H9 (cell line): ENCODE measurements at regions not wholly inside any gene's neighbourhood (a gene's known extent, or its start where the extent isn't known, plus 50 kb on each side); places are given as distances from the start of the nearest gene placed in this dataset.

Experiments
- DNase-seq: peaks from one replicate; pipeline ENCODE4 v3.0.0-alpha.2; 2017
- H2AFZ ChIP-seq: one replicate; pipeline ENCODE4 v1.6.1; 2013; ENCODE audit warnings: mild to moderate bottlenecking, low read length, control low read depth, moderate library complexity
- H2AK5ac ChIP-seq: 2 replicates; pipeline ENCODE4 v1.6.1; 2013; ENCODE audit warnings: low read length, control low read depth, mixed read lengths; ENCODE audit not compliant: insufficient read length
- H2BK120ac ChIP-seq: one replicate; pipeline ENCODE4 v1.6.1; 2013; ENCODE audit warnings: low read depth, mild to moderate bottlenecking, low read length, control low read depth, inconsistent platforms; ENCODE audit not compliant: poor library complexity, severe bottlenecking
- H2BK12ac ChIP-seq: 2 replicates; pipeline ENCODE4 v1.6.1; 2013; ENCODE audit warnings: low read length, control low read depth, mixed read lengths, low read depth; ENCODE audit not compliant: insufficient read length
- H2BK15ac ChIP-seq: 2 replicates; pipeline ENCODE4 v1.6.1; 2013; ENCODE audit warnings: low read depth, low read length, control low read depth
- H2BK20ac ChIP-seq: one replicate; pipeline ENCODE4 v1.6.1; 2013; ENCODE audit warnings: low read depth, mild to moderate bottlenecking, low read length, control low read depth, inconsistent platforms; ENCODE audit not compliant: poor library complexity, severe bottlenecking
- H2BK5ac ChIP-seq: 2 replicates; pipeline ENCODE4 v1.6.1; 2013; ENCODE audit warnings: low read length, control low read depth, mixed read lengths; ENCODE audit not compliant: insufficient read length
- H3K14ac ChIP-seq: 2 replicates; pipeline ENCODE4 v1.6.1; 2013; ENCODE audit warnings: low read length, control low read depth; ENCODE audit not compliant: insufficient read depth
- H3K18ac ChIP-seq: 2 replicates; pipeline ENCODE4 v1.6.1; 2013; ENCODE audit warnings: low read depth, mild to moderate bottlenecking, mixed read lengths, low read length, control low read depth; ENCODE audit not compliant: insufficient read length
- H3K23ac ChIP-seq: 2 replicates; pipeline ENCODE4 v1.6.1; 2013; ENCODE audit warnings: low read length, control low read depth, mixed read lengths, low read depth; ENCODE audit not compliant: insufficient read length
- H3K23me2 ChIP-seq: 2 replicates; pipeline ENCODE4 v1.6.1; 2013; ENCODE audit warnings: low read depth, mild to moderate bottlenecking, mixed read lengths, low read length, control low read depth; ENCODE audit not compliant: insufficient read length, poor library complexity, severe bottlenecking
- H3K27ac ChIP-seq: 2 replicates; pipeline ENCODE4 v1.5.1; 2013; ENCODE audit warnings: low read length, control low read depth, mixed read lengths, low read depth; ENCODE audit not compliant: insufficient read length
- H3K27me3 ChIP-seq: 2 replicates; pipeline ENCODE4 v1.6.1; 2013; ENCODE audit warnings: low read length, control low read depth, inconsistent platforms; ENCODE audit not compliant: insufficient read depth
- H3K4ac ChIP-seq: 2 replicates; pipeline ENCODE4 v1.6.1; 2013; ENCODE audit warnings: low read depth, mild to moderate bottlenecking, control low read depth, inconsistent platforms, low read length, moderate library complexity
- H3K4me1 ChIP-seq: 2 replicates; pipeline ENCODE4 v1.6.1; 2013; ENCODE audit warnings: low read length, control low read depth, inconsistent platforms; ENCODE audit not compliant: insufficient read depth
- H3K4me2 ChIP-seq: 2 replicates; pipeline ENCODE4 v1.6.1; 2013; ENCODE audit warnings: low read length, control low read depth, mixed read lengths; ENCODE audit not compliant: insufficient read length, insufficient read depth
- H3K56ac ChIP-seq: 2 replicates; pipeline ENCODE4 v1.6.1; 2013; ENCODE audit warnings: low read depth, mild to moderate bottlenecking, mixed read lengths, low read length, control low read depth; ENCODE audit not compliant: insufficient read length
- H3K79me1 ChIP-seq: 2 replicates; pipeline ENCODE4 v1.6.1; 2013; ENCODE audit warnings: low read depth, mild to moderate bottlenecking, moderate library complexity, low read length, control low read depth, inconsistent platforms; ENCODE audit not compliant: insufficient read depth, poor library complexity, severe bottlenecking
- H3K79me2 ChIP-seq: 2 replicates; pipeline ENCODE4 v1.6.1; 2013; ENCODE audit warnings: low read length, control low read depth, inconsistent platforms; ENCODE audit not compliant: insufficient read depth
- H3K9ac ChIP-seq: 2 replicates; pipeline ENCODE4 v1.6.1; 2013; ENCODE audit warnings: low read length, control low read depth, mixed read lengths; ENCODE audit not compliant: insufficient read length; ENCODE audit errors: extremely low read depth
- H3K9me3 ChIP-seq: one replicate; pipeline ENCODE4 v1.6.1; 2013; ENCODE audit warnings: low read depth, low read length, inconsistent platforms; ENCODE audit not compliant: control insufficient read depth
- H3T11ph ChIP-seq: one replicate; pipeline ENCODE4 v1.6.1; 2013; ENCODE audit warnings: mild to moderate bottlenecking, low read length, control low read depth, inconsistent platforms
- H4K20me1 ChIP-seq: one replicate; pipeline ENCODE4 v1.6.1; 2013; ENCODE audit not compliant: control insufficient read depth, insufficient read length, insufficient read depth
- H4K5ac ChIP-seq: 2 replicates; pipeline ENCODE4 v1.6.1; 2013; ENCODE audit warnings: low read depth, mild to moderate bottlenecking, mixed read lengths, low read length, control low read depth; ENCODE audit not compliant: insufficient read length
- H4K8ac ChIP-seq: replicated peaks from 2 replicates; pipeline ENCODE4 v1.6.1; 2013; ENCODE audit warnings: low read length, control low read depth, mixed read lengths, low read depth; ENCODE audit not compliant: insufficient read length
- H4K91ac ChIP-seq: 2 replicates; pipeline ENCODE4 v1.6.1; 2013; ENCODE audit warnings: low read depth, mild to moderate bottlenecking, moderate library complexity, mixed read lengths, low read length, control low read depth; ENCODE audit not compliant: insufficient read length
- H3K27ac Mint-ChIP-seq, 3 experiments: 2 replicates in 2 of 3; 3 replicates in 1 of 3; pipeline ENCODE4 v1.8.0; 2020 to 2021; ENCODE audit warnings: mixed read lengths in 3 of 3, mild to moderate bottlenecking in 1 of 3, moderate library complexity in 1 of 3
- H3K27me3 Mint-ChIP-seq: 2 replicates; pipeline ENCODE4 v1.8.0; 2021; ENCODE audit warnings: low read depth, mild to moderate bottlenecking, moderate library complexity, mixed read lengths
- H3K36me3 Mint-ChIP-seq, 3 experiments: 2 replicates in 2 of 3; 3 replicates in 1 of 3; pipeline ENCODE4 v1.8.0; 2020 to 2021; ENCODE audit warnings: low read depth in 3 of 3, mixed read lengths in 3 of 3; ENCODE audit not compliant: insufficient read depth in 1 of 3
- H3K4me1 Mint-ChIP-seq, 2 experiments: 2 replicates each; pipeline ENCODE4 v1.8.0; 2020; ENCODE audit warnings: mixed read lengths in 2 of 2
- H3K4me3 Mint-ChIP-seq, 2 experiments: 2 replicates in 1 of 2; 3 replicates in 1 of 2; pipeline ENCODE4 v1.8.0; 2020 to 2021; ENCODE audit warnings: mild to moderate bottlenecking in 2 of 2, mixed read lengths in 2 of 2, moderate library complexity in 1 of 2
- H3K9me3 Mint-ChIP-seq, 2 experiments: 2 replicates in 1 of 2; 3 replicates in 1 of 2; pipeline ENCODE4 v1.8.0; 2020; ENCODE audit warnings: mild to moderate bottlenecking in 2 of 2, mixed read lengths in 2 of 2, moderate library complexity in 1 of 2
- TF ChIP-seq, protein P1 (sequence below): fragments of 200-600 bp; sonication (generic); conservative IDR thresholded peaks from 3 replicates; pipeline ENCODE4 v1.8.0; 2021; ENCODE audit warnings: antibody characterized with exemption, mild to moderate bottlenecking

DNA sequence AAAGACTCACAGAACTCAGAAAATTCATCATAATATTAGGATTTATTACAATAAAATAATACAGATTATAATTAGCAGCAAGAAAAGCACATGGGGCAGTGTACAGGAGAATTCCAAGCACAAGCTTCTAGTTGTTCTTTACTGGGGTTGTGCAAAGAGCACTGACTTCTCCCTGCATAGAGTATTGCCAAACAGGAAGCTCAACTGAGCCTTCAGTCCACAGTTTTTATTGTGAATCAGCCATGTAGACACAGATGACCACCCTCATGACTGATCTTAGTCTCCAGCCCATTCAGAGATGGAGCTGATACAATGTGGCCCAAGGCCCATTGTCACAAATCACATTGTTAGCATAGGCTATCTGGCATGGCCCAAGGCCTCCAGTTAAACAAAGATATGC lies 798.9 kb downstream of the KCNA4 start:
- H3K4me1 ChIP-seq = no peaks in the 10 kb centered on the region
- no peak overlapping the region for H4K8ac ChIP-seq
- H2BK15ac ChIP-seq = no peak overlapping the region
- H3K9me3 ChIP-seq = no peaks in the 10 kb centered on the region
- H4K91ac ChIP-seq = no peak overlapping the region
- H3K4me2 ChIP-seq = no peak overlapping the region
- H3T11ph ChIP-seq = no peak overlapping the region
- no peaks in the 10 kb centered on the region for H3K27me3 Mint-ChIP-seq
- H3K27me3 ChIP-seq = no peaks in the 10 kb centered on the region
- H3K27ac ChIP-seq = no peak overlapping the region
- no peak overlapping the region for H3K4me3 Mint-ChIP-seq
- no peak overlapping the region for H3K18ac ChIP-seq
- no peak overlapping the region for H2AK5ac ChIP-seq
- H3K79me1 ChIP-seq = no peaks in the 10 kb centered on the region
- no peak overlapping the region for H3K9ac ChIP-seq
- no peak overlapping the region for H3K27ac Mint-ChIP-seq
- peaks cover 14 to 25% of the 10 kb centered on the region in 2 experiments; a peak in 3 of 5 replicates for H3K9me3 Mint-ChIP-seq
- no peak overlapping the region for H3K56ac ChIP-seq
- H3K4me1 Mint-ChIP-seq = no peaks in the 10 kb centered on the region
- TF ChIP-seq, protein P1, sequence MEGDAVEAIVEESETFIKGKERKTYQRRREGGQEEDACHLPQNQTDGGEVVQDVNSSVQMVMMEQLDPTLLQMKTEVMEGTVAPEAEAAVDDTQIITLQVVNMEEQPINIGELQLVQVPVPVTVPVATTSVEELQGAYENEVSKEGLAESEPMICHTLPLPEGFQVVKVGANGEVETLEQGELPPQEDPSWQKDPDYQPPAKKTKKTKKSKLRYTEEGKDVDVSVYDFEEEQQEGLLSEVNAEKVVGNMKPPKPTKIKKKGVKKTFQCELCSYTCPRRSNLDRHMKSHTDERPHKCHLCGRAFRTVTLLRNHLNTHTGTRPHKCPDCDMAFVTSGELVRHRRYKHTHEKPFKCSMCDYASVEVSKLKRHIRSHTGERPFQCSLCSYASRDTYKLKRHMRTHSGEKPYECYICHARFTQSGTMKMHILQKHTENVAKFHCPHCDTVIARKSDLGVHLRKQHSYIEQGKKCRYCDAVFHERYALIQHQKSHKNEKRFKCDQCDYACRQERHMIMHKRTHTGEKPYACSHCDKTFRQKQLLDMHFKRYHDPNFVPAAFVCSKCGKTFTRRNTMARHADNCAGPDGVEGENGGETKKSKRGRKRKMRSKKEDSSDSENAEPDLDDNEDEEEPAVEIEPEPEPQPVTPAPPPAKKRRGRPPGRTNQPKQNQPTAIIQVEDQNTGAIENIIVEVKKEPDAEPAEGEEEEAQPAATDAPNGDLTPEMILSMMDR = no peak
- no peak overlapping the region for H2BK12ac ChIP-seq
- no peaks in the 10 kb centered on the region for H3K23me2 ChIP-seq
- no peak overlapping the region for H3K23ac ChIP-seq
- DNase-seq = no peak
- H4K5ac ChIP-seq = no peak overlapping the region
- no peaks in the 10 kb centered on the region for H3K79me2 ChIP-seq
- H3K4ac ChIP-seq = no peak overlapping the region
- H3K36me3 Mint-ChIP-seq = peaks cover 0 to 8% (median 2%) of the 10 kb centered on the region in 3 experiments; a peak in 2 of 7 replicates
- no peak overlapping the region for H2BK20ac ChIP-seq
- H3K14ac ChIP-seq = no peak overlapping the region
- H2BK5ac ChIP-seq = no peak overlapping the region
- H2BK120ac ChIP-seq = no peak overlapping the region
- H2AFZ ChIP-seq = no peak overlapping the region
- no peaks in the 10 kb centered on the region for H4K20me1 ChIP-seq
